ENCODE measurements at regions not wholly inside any gene's neighbourhood (a gene's known extent, or its start where the extent isn't known, plus 50 kb on each side); places are given as distances from the start of the nearest gene placed in this dataset.

DNA sequence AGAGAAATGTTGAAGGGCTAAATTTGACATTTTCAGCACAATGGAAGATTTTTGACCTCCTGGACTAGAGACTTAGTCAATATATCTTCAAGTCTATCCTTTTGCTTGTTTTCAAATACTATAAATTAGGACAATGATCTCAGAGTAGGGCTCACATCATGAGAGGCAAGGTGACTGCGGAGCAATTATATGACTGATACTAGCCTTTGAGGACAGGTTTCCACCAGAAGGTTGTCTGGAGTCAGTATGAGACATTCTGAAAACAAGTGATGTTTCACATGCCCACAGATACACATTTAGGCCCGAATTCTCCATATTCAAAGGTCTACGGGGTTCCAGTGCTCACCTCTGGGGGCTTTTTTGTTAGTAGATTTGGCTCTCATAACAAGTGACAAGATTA is 142.3 kb upstream of the SAMSN1 start:
- no peaks in the 10 kb centered on the region for H3K79me1 ChIP-seq (ENCODE audit: insufficient read depth, low read depth, low read length, poor library complexity, severe bottlenecking)
- H3K56ac ChIP-seq (ENCODE audit: insufficient read length, low read depth, low read length): no peak overlapping the region
- Mint-ChIP-seq H3K36me3 (ENCODE audit: insufficient read depth in 1 of 3, low read depth in 3 of 3) (peaks cover 0 to 6% (median 5%) of the 10 kb centered on the region in 3 experiments; a peak in 3 of 7 replicates), H3K4me1 (peaks cover 17 to 19% of the 10 kb centered on the region in 2 experiments), H3K27me3 (ENCODE audit: low read depth) (no peaks in the 10 kb centered on the region), H3K9me3 (peaks cover 0 to 5% of the 10 kb centered on the region in 2 experiments; a peak in 1 of 5 replicates), H3K4me3 (no peak overlapping the region), H3K27ac (no peak overlapping the region)
- H3K27me3 ChIP-seq (ENCODE audit: insufficient read depth, low read length): no peaks in the 10 kb centered on the region
- H2AFZ ChIP-seq (ENCODE audit: low read length): no peak overlapping the region
- H3K27ac ChIP-seq (ENCODE audit: insufficient read length, low read depth, low read length): no peak overlapping the region
- H4K8ac ChIP-seq (replicated peaks; ENCODE audit: insufficient read length, low read depth, low read length): no peak overlapping the region
- no peak for DNase-seq
- no CpG with 5 or more reads among the region's 3 CpGs for whole genome bisulfite sequencing (ENCODE audit: extremely low coverage, insufficient read length, low lambda C conversion rate)
- no peak overlapping the region for H2BK120ac ChIP-seq (ENCODE audit: low read depth, low read length, poor library complexity, severe bottlenecking)
- H3K79me2 ChIP-seq (ENCODE audit: insufficient read depth, low read length): no peaks in the 10 kb centered on the region
- H3T11ph ChIP-seq (ENCODE audit: low read length): no peak overlapping the region
- no peak overlapping the region for H3K23ac ChIP-seq (ENCODE audit: insufficient read length, low read depth, low read length)
- no peak overlapping the region for H3K14ac ChIP-seq (ENCODE audit: insufficient read depth, low read length)
- H3K18ac ChIP-seq (ENCODE audit: insufficient read length, low read depth, low read length): no peak overlapping the region
- H2BK20ac ChIP-seq (ENCODE audit: low read depth, low read length, poor library complexity, severe bottlenecking): no peak overlapping the region
- TF ChIP-seq, protein P1, sequence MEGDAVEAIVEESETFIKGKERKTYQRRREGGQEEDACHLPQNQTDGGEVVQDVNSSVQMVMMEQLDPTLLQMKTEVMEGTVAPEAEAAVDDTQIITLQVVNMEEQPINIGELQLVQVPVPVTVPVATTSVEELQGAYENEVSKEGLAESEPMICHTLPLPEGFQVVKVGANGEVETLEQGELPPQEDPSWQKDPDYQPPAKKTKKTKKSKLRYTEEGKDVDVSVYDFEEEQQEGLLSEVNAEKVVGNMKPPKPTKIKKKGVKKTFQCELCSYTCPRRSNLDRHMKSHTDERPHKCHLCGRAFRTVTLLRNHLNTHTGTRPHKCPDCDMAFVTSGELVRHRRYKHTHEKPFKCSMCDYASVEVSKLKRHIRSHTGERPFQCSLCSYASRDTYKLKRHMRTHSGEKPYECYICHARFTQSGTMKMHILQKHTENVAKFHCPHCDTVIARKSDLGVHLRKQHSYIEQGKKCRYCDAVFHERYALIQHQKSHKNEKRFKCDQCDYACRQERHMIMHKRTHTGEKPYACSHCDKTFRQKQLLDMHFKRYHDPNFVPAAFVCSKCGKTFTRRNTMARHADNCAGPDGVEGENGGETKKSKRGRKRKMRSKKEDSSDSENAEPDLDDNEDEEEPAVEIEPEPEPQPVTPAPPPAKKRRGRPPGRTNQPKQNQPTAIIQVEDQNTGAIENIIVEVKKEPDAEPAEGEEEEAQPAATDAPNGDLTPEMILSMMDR (conservative IDR thresholded peaks at IDR 0.05): no peak
- no peaks in the 10 kb centered on the region for H4K20me1 ChIP-seq (ENCODE audit: control insufficient read depth, insufficient read depth, insufficient read length)
- no peaks in the 10 kb centered on the region for H3K23me2 ChIP-seq (ENCODE audit: insufficient read length, low read depth, low read length, poor library complexity, severe bottlenecking)
- no peak overlapping the region for H2AK5ac ChIP-seq (ENCODE audit: insufficient read length, low read length)
- H3K4me2 ChIP-seq (ENCODE audit: insufficient read depth, insufficient read length, low read length): no peak overlapping the region
- no peak overlapping the region for H3K9ac ChIP-seq (ENCODE audit: extremely low read depth, insufficient read length, low read length)
- no peak overlapping the region for H2BK5ac ChIP-seq (ENCODE audit: insufficient read length, low read length)
- no peak overlapping the region for H4K5ac ChIP-seq (ENCODE audit: insufficient read length, low read depth, low read length)
- no peak overlapping the region for H3K4ac ChIP-seq (ENCODE audit: low read depth, low read length)
- no peak overlapping the region for H2BK15ac ChIP-seq (ENCODE audit: low read depth, low read length)
- H4K91ac ChIP-seq (ENCODE audit: insufficient read length, low read depth, low read length): no peak overlapping the region
- H3K4me1 ChIP-seq (ENCODE audit: insufficient read depth, low read length): no peaks in the 10 kb centered on the region
- no peak overlapping the region for H2BK12ac ChIP-seq (ENCODE audit: insufficient read length, low read depth, low read length)
- no peaks in the 10 kb centered on the region for H3K9me3 ChIP-seq (ENCODE audit: control insufficient read depth, low read depth, low read length)

Data from H9 (cell line).